ENCODE measurements at regions not wholly inside any gene's neighbourhood (a gene's known extent, or its start where the extent isn't known, plus 50 kb on each side); places are given as distances from the start of the nearest gene placed in this dataset.

DNA sequence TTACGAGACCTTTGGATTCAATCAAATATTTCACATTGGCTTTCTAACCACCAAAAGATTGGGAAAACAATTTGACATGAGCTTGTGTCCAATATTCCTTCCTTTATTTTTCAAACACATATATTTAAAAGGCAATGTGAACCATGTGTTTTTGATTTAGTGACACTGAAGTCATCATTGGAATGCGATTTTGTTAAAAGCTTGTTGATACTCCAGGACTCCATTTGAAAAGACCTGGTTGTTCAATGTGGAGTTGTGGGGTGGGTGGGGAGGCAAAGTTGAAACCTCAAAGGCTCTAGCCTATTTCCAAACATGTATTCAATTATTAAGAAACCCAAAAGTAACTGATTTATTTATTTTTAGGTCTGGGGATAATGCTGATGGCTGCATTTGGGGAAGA, 114.1 kb upstream of the TRIB2 start:
- no peaks in the 10 kb centered on the region for H3K4me1 ChIP-seq (ENCODE audit: insufficient read depth, poor library complexity, severe bottlenecking)
- H3K4me3 ChIP-seq (ENCODE audit: severe bottlenecking) = no peak overlapping the region
- H3K27ac ChIP-seq (ENCODE audit: poor library complexity, severe bottlenecking) = no peak overlapping the region
- H3K9me3 ChIP-seq (ENCODE audit: severe bottlenecking) = peaks cover 1% of the 10 kb centered on the region
- no peaks in the 10 kb centered on the region for H3K36me3 ChIP-seq (ENCODE audit: low read depth)
- H3K27me3 ChIP-seq (ENCODE audit: insufficient read depth, poor library complexity, severe bottlenecking) = no peaks in the 10 kb centered on the region
- DNase-seq (ENCODE audit: low spot score) (no peak), ATAC-seq (ENCODE audit: low read depth) (no peak)
- TF ChIP-seq, protein P1, sequence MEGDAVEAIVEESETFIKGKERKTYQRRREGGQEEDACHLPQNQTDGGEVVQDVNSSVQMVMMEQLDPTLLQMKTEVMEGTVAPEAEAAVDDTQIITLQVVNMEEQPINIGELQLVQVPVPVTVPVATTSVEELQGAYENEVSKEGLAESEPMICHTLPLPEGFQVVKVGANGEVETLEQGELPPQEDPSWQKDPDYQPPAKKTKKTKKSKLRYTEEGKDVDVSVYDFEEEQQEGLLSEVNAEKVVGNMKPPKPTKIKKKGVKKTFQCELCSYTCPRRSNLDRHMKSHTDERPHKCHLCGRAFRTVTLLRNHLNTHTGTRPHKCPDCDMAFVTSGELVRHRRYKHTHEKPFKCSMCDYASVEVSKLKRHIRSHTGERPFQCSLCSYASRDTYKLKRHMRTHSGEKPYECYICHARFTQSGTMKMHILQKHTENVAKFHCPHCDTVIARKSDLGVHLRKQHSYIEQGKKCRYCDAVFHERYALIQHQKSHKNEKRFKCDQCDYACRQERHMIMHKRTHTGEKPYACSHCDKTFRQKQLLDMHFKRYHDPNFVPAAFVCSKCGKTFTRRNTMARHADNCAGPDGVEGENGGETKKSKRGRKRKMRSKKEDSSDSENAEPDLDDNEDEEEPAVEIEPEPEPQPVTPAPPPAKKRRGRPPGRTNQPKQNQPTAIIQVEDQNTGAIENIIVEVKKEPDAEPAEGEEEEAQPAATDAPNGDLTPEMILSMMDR (IDR thresholded peaks at IDR 0.05; ENCODE audit: poor library complexity, severe bottlenecking) = no peak

DNA sequence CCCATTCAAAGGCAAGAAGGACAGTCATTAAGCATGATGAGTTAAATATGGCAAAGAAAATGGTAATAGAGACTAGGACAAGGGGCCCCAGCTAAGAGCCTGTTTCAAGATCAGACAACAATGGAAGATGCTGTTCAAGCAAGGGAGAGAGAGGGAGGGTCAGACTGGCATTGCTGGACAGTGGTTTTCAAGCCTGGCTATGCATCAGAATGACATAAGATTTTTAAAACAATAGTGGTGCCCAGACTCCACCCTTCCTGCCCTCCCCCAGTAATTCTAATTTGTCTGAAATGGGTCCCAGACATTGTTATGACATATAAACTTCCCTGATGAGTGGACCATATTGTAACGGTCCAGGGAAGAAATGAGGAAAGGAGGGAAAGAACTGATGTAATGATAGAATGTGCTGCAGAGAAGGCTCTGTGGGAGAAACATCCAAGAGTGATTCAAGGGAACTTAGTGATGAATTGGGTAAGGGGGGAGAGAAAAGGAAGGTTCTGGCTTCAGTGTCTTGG, 112.9 kb upstream of the TRIB2 start:
- Histone ChIP-seq H3K27me3 (ENCODE audit: insufficient read depth, poor library complexity, severe bottlenecking) (no peaks in the 10 kb centered on the region), H3K27ac (ENCODE audit: poor library complexity, severe bottlenecking) (no peak overlapping the region), H3K36me3 (ENCODE audit: low read depth) (no peaks in the 10 kb centered on the region), H3K9me3 (ENCODE audit: severe bottlenecking) (peaks cover 1% of the 10 kb centered on the region), H3K4me1 (ENCODE audit: insufficient read depth, poor library complexity, severe bottlenecking) (no peaks in the 10 kb centered on the region), H3K4me3 (ENCODE audit: severe bottlenecking) (no peak overlapping the region)
- DNase-seq (ENCODE audit: low spot score) (no peak), ATAC-seq (ENCODE audit: low read depth) (no peak)
- TF ChIP-seq, protein P1 (IDR thresholded peaks at IDR 0.05; ENCODE audit: poor library complexity, severe bottlenecking) = no peak

DNA sequence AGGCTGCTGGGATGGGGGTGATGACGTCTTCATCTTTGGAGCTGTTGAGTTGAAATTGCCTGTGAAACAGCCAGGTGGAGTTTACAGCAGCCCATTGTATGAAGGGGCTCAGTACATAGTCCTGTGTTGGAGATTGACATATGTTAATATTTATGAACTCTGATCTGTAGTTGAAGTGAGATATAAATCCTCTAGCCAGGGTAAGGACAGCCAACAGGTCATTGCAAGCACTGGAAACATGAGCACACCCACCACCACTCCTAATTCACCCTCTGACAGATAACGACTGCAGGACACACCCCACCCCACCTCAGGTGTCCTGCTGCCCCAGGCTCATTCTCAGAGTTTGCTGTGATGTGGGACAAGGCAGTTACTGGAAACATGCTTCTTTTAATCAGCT, 112.4 kb upstream of the TRIB2 start:
- Histone ChIP-seq H3K4me1 (ENCODE audit: insufficient read depth, poor library complexity, severe bottlenecking) (no peaks in the 10 kb centered on the region), H3K4me3 (ENCODE audit: severe bottlenecking) (no peak overlapping the region), H3K27me3 (ENCODE audit: insufficient read depth, poor library complexity, severe bottlenecking) (no peaks in the 10 kb centered on the region), H3K9me3 (ENCODE audit: severe bottlenecking) (peaks cover 1% of the 10 kb centered on the region), H3K27ac (ENCODE audit: poor library complexity, severe bottlenecking) (no peak overlapping the region), H3K36me3 (ENCODE audit: low read depth) (no peaks in the 10 kb centered on the region)
- TF ChIP-seq, protein P1 (IDR thresholded peaks at IDR 0.05; ENCODE audit: poor library complexity, severe bottlenecking) = no peak
- ATAC-seq (ENCODE audit: low read depth) (no peak), DNase-seq (ENCODE audit: low spot score) (no peak)

DNA sequence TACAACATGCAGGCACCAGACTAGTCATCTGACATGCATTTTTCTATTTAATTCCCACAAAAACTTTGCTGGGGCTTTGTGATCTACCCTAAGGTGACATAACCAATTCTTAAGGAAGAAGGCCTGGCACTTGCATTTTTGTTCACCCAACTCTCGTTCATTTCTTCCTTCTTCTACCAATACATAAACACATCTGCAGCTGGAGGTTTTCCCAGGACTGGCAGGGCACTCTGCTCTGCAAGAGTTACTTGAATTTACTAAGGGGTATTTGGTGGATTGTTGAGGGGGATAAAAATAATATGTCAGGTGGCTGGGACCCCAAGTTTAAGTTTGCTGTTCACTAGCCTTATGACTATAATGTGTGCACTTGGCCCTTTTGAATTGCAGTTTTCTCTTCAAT, 111.4 kb upstream of the TRIB2 start:
- no peaks in the 10 kb centered on the region for H3K36me3 ChIP-seq (ENCODE audit: low read depth)
- TF ChIP-seq, protein P1 (IDR thresholded peaks at IDR 0.05; ENCODE audit: poor library complexity, severe bottlenecking) = no peak
- H3K4me3 ChIP-seq (ENCODE audit: severe bottlenecking) = no peak overlapping the region
- H3K27me3 ChIP-seq (ENCODE audit: insufficient read depth, poor library complexity, severe bottlenecking) = no peaks in the 10 kb centered on the region
- H3K4me1 ChIP-seq (ENCODE audit: insufficient read depth, poor library complexity, severe bottlenecking) = no peaks in the 10 kb centered on the region
- no peak overlapping the region for H3K27ac ChIP-seq (ENCODE audit: poor library complexity, severe bottlenecking)
- DNase-seq (ENCODE audit: low spot score) (no peak), ATAC-seq (ENCODE audit: low read depth) (no peak)
- H3K9me3 ChIP-seq (ENCODE audit: severe bottlenecking) = no peaks in the 10 kb centered on the region

DNA sequence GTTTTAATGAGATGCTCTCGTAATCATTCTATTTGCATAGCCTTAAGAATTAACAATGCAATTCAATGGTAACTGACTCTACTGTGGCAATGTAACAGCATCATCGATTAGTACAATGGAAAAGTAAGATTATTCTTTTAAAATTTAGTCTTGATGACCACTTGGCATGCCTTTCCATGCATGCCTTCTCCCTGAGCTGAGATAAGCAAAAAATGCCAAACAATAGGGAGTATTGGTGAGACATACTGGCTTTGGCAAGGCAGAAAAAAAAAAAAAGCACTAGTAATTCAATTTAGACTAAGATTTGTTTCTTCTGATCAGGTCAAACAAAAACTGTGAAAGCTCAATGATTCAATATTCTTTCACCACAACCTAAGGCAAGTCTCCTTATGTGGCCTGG, 110.8 kb upstream of the TRIB2 start:
- DNase-seq (ENCODE audit: low spot score) = no peak
- Histone ChIP-seq H3K27ac (ENCODE audit: poor library complexity, severe bottlenecking) (no peak overlapping the region), H3K4me1 (ENCODE audit: insufficient read depth, poor library complexity, severe bottlenecking) (no peaks in the 10 kb centered on the region), H3K4me3 (ENCODE audit: severe bottlenecking) (no peak overlapping the region), H3K27me3 (ENCODE audit: insufficient read depth, poor library complexity, severe bottlenecking) (no peaks in the 10 kb centered on the region), H3K9me3 (ENCODE audit: severe bottlenecking) (no peaks in the 10 kb centered on the region), H3K36me3 (ENCODE audit: low read depth) (no peaks in the 10 kb centered on the region)
- ATAC-seq (ENCODE audit: low read depth) = no peak
- TF ChIP-seq, protein P1 (IDR thresholded peaks at IDR 0.05; ENCODE audit: poor library complexity, severe bottlenecking) = no peak
